RKO (cell line): ENCODE measurements at regions not wholly inside any gene's neighbourhood (a gene's known extent, or its start where the extent isn't known, plus 50 kb on each side); places are given as distances from the start of the nearest gene placed in this dataset.
"Not testable (repeated sequence)": the region's sequence is repeated elsewhere in the genome, so short reads cannot be mapped to it uniquely, and the experiment has no call there.

Experiments
- DNase-seq: peaks from one replicate; pipeline ENCODE4 v3.0.0-alpha.2; 2016; ENCODE audit warnings: low spot score

- no peak for DNase-seq
Measured at GRCh38 chr12:83817730-83818129, 1094.9 kb downstream of the SLC6A15 start.

- no peak for DNase-seq
Measured at GRCh38 chr12:83808591-83808990, 1104.0 kb downstream of the SLC6A15 start.

- DNase-seq = no peak
Measured at GRCh38 chr12:83807871-83808270, 1104.7 kb downstream of the SLC6A15 start.

GRCh38 chr12:83805873-83806272 is 1106.7 kb downstream of the SLC6A15 start:
- DNase-seq = no peak

GRCh38 chr12:83805156-83805772 is 1107.3 kb downstream of the SLC6A15 start:
- DNase-seq = no peak

- no peak for DNase-seq
Measured at GRCh38 chr12:83801972-83802371, 1110.6 kb downstream of the SLC6A15 start.

- DNase-seq = no peak
Measured at GRCh38 chr12:83800022-83800421, 1112.6 kb downstream of the SLC6A15 start.

- DNase-seq = no peak
Measured at GRCh38 chr12:83796531-83796930, 1109.8 kb downstream of the TMTC2 start.

- DNase-seq = no peak
Measured at GRCh38 chr12:83793616-83794015, 1106.9 kb downstream of the TMTC2 start.

GRCh38 chr12:83784298-83784890 is 1097.7 kb downstream of the TMTC2 start:
- no peak for DNase-seq

GRCh38 chr12:83779526-83779925 is 1092.8 kb downstream of the TMTC2 start:
- DNase-seq = no peak

GRCh38 chr12:83769151-83769550 is 1082.4 kb downstream of the TMTC2 start:
- DNase-seq = no peak

GRCh38 chr12:83767723-83768122 is 1081.0 kb downstream of the TMTC2 start:
- DNase-seq = no peak

- no peak for DNase-seq
Measured at GRCh38 chr12:83763425-83763824, 1076.7 kb downstream of the TMTC2 start.

GRCh38 chr12:83759906-83760305 is 1073.2 kb downstream of the TMTC2 start:
- no peak for DNase-seq

GRCh38 chr12:83758888-83759631 is 1072.4 kb downstream of the TMTC2 start:
- no peak for DNase-seq

GRCh38 chr12:83753904-83754303 is 1067.2 kb downstream of the TMTC2 start:
- no peak for DNase-seq

GRCh38 chr12:83753205-83753604 is 1066.5 kb downstream of the TMTC2 start:
- no peak for DNase-seq

GRCh38 chr12:83739607-83740006 is 1052.9 kb downstream of the TMTC2 start:
- DNase-seq = no peak

GRCh38 chr12:83710851-83711250 is 1024.1 kb downstream of the TMTC2 start:
- DNase-seq = no peak

GRCh38 chr12:83709899-83710298 is 1023.2 kb downstream of the TMTC2 start:
- DNase-seq = no peak

GRCh38 chr12:83700838-83701237 is 1014.1 kb downstream of the TMTC2 start:
- peak; percentile 71 for DNase-seq

- DNase-seq = not testable (repeated sequence)
Measured at GRCh38 chr12:83696311-83696710, 1009.6 kb downstream of the TMTC2 start.
